GM13977 (cell line): ENCODE measurements at regions not wholly inside any gene's neighbourhood (a gene's known extent, or its start where the extent isn't known, plus 50 kb on each side); places are given as distances from the start of the nearest gene placed in this dataset.

Experiments
- DNase-seq: peaks from one replicate; pipeline ENCODE4 v3.0.0; 2012; ENCODE audit warnings: low spot score
- in situ Hi-C: fragments of 300-500 bp; cut with MboI; formaldehyde crosslinking; loops from one replicate; pipeline ENCODE4 v1.12.0; 2022; ENCODE audit warnings: low sequenced_read_pairs, low pct_unique_long_range_greater_than_20kb, mixed read lengths, inconsistent platforms; ENCODE audit not compliant: unreplicated experiment
- TF ChIP-seq, protein P1 (sequence below): IDR thresholded peaks from 2 replicates; pipeline ENCODE4 v1.5.1; 2012; ENCODE audit warnings: mild to moderate bottlenecking, control low read depth; ENCODE audit not compliant: insufficient read depth; ENCODE audit errors: extremely low read depth, missing control alignments

DNA sequence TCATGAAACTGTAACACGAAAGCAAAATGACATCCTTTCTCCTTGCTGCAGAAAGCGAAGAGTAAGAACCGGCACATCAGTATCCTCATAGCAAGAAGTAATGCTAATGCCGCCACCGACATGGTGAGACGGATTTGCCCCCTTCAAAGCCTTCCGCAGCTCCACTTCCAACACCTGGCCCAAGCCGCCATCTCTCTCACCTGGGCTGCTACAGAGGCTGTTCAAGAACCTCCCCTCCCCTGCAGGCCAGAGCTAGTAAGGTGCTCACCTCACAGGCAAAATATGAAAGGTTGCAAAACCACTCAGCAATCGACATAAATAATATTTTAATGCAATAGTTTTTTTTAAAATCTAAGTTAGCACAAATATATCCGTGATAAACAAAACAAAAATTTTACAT is 123.9 kb upstream of the FRMD4A start:
- DNase-seq, result no peak
- in situ Hi-C loops, result no loop called here
- TF ChIP-seq, protein P1, sequence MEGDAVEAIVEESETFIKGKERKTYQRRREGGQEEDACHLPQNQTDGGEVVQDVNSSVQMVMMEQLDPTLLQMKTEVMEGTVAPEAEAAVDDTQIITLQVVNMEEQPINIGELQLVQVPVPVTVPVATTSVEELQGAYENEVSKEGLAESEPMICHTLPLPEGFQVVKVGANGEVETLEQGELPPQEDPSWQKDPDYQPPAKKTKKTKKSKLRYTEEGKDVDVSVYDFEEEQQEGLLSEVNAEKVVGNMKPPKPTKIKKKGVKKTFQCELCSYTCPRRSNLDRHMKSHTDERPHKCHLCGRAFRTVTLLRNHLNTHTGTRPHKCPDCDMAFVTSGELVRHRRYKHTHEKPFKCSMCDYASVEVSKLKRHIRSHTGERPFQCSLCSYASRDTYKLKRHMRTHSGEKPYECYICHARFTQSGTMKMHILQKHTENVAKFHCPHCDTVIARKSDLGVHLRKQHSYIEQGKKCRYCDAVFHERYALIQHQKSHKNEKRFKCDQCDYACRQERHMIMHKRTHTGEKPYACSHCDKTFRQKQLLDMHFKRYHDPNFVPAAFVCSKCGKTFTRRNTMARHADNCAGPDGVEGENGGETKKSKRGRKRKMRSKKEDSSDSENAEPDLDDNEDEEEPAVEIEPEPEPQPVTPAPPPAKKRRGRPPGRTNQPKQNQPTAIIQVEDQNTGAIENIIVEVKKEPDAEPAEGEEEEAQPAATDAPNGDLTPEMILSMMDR, result no peak

DNA sequence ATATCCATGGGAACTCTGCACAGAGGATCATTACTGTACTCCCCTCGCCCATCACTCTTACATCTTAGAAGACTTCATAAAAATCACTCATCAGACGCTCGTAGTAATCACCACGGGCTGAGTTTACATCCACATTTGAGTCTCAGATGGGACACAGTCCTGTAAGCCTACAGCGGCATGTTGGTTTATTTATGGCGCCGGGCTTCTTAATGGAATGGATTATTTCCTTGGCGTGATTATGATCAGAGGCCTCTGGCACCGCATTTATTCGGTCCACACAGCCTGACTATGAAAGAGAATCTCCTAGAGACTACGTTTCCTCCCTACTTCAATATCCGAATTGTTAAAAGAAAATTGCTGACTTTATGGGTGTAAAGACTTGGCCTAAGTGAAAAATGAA is 123.5 kb upstream of the FRMD4A start:
- DNase-seq, result no peak
- in situ Hi-C loops, result no loop called here
- TF ChIP-seq, protein P1, result no peak

DNA sequence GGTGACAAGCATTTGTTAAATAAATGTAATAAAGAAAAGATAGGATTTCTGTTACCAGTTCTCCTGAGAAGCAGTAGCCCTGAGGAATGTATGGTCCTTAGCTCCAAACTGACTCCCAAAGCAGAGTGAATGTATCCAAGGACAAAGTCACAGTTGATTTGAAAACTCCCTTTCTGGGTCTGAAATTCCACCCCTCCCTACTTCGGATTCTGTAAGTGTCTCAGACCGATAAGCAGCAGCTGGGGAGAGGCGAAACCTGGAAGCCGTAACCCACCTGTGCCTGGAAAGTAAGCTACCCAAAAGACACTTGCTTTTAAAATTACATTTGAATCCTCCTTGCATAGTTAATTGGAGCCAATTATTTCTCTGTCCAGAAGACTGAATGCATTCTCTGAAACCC is 122.9 kb upstream of the FRMD4A start:
- DNase-seq, result no peak
- TF ChIP-seq, protein P1, result no peak
- in situ Hi-C loops, result no loop called here

DNA sequence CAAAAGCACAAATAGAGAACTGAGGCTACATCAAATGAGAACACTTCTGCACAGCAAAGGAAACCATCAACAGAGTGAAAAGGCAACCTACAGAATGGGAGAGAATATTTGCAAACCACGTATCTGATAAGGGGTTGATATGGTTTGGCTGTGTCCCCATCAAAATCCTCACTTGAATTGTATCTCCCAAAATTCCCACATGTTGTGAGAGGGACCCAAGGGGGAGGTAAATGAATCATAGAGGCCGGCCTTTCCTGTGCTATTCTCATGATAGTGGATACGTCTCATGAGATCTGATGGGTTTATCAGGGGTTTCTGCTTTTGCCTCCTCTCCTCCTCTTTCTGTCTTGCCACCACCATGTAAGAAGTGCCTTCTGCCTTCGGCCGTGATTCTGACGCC is 120.6 kb upstream of the FRMD4A start:
- in situ Hi-C loops, result no loop called here
- DNase-seq, result no peak
- TF ChIP-seq, protein P1, result no peak

DNA sequence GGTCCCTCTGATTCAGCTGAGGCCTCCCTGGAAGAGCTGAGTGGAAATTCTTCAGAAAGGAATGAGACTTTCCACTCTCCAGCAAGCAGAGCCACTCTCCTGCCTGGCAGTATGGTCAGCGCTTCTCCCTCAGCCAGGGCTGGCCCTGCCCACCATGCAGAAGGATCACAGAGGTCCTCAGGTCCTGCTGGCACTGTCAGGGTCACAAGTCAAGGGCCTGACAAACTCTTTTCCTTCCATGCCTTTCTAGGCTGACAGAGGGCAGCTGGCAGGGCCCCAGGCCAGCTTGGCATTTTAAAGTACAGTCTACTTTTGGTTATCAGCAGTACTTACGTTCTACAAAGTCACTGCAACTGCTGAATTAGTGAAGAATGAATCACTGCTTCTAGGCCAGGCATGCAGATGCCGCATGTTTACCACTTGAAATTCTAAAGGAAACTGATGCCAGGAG is 119.3 kb upstream of the FRMD4A start:
- in situ Hi-C loops, result no loop called here
- TF ChIP-seq, protein P1, result no peak
- no peak for DNase-seq

DNA sequence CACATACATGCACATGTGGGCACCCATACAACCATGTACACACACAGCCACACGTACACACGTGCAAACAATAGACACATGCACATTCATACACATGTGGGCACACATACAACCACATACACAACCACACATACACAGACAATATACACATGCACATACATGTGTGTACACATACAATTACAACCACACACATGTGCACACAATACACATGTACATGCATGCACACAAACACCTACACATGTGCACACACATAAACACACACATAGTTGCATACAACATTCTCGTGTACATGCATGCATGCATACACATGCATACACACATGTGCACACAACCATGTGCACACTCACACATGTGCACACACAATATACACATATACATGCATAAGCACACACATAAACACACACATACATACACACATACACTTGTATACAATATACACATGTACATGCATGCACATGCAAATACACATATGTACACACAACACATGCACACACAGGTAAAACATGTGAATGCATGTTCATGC is 118.6 kb upstream of the FRMD4A start:
- TF ChIP-seq, protein P1, result no peak
- no peak for DNase-seq
- in situ Hi-C loops, result no loop called here

DNA sequence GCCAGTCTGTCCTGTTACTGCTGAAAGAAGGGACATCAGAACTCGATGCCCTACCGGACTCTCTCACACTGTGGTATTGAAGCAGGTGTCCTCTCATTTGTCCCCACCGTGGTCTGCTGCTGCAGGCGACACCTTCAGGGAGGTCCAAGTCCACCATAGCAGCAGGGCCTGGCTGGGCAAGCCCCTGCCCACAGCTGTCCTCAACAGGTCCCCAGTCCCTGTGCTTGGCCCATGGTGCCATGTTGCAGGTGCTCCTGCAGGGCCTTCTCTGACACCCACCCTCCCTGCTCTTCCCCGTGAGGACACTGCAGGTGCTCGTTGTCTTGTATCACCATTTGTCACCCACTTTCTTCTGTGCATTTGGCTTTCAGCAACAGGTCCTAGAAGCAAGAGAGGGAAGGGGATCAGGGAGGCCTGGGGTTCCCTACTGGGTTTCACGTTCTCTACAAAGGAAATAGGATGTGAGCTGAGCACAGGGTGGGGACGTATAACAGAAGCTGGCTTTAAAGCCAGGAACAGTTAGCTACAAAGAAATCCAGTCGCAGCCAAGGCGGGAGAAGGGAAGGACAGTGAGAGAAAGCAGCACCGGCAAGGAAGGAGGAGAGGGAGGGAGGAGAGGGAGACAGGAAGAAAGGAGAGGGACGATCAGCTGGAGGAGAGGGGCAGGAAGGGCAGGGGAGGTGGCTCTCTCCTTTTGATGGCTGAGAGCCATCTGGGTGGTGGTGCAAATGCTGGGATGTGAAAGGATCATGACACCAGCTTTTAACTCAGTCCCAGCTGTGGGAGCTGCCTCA is 117.7 kb upstream of the FRMD4A start:
- in situ Hi-C loops, result no loop called here
- TF ChIP-seq, protein P1, result no peak
- DNase-seq, result no peak
